HEK293 (cell line): ENCODE measurements at regions not wholly inside any gene's neighbourhood (a gene's known extent, or its start where the extent isn't known, plus 50 kb on each side); places are given as distances from the start of the nearest gene placed in this dataset.

ENCODE experiments used
- BCL11A ChIP-seq: fragments of 450-650 bp; formaldehyde crosslinking; IDR thresholded peaks from 2 replicates; pipeline ENCODE4 v1.5.1; 2016; ENCODE audit warnings: low read depth, missing biosample characterization, missing genetic modification characterization
- SCRT2 ChIP-seq: fragments of 450-650 bp; formaldehyde crosslinking; IDR thresholded peaks from 2 replicates; pipeline ENCODE4 v1.5.1; 2016; ENCODE audit warnings: missing biosample characterization, missing genetic modification characterization
- ZBTB20 ChIP-seq: fragments of 450-650 bp; formaldehyde crosslinking; IDR thresholded peaks from 2 replicates; pipeline ENCODE4 v1.5.1; 2016; ENCODE audit warnings: missing biosample characterization, missing genetic modification characterization
- ZFP3 ChIP-seq: fragments of 450-650 bp; formaldehyde crosslinking; IDR thresholded peaks from 2 replicates; pipeline ENCODE4 v1.5.1; 2016; ENCODE audit warnings: low read depth, missing biosample characterization, missing genetic modification characterization
- ZFP37 ChIP-seq: fragments of 450-650 bp; formaldehyde crosslinking; IDR thresholded peaks from 2 replicates; pipeline ENCODE4 v1.5.1; 2016; ENCODE audit warnings: missing biosample characterization, missing genetic modification characterization
- ZNF184 ChIP-seq: fragments of 450-650 bp; IDR thresholded peaks from 2 replicates; pipeline ENCODE4 v1.5.1; 2018; ENCODE audit warnings: missing biosample characterization, mild to moderate bottlenecking, missing genetic modification characterization
- ZXDB ChIP-seq: fragments of 450-650 bp; formaldehyde crosslinking; IDR thresholded peaks from 2 replicates; pipeline ENCODE4 v1.5.1; 2016; ENCODE audit warnings: missing biosample characterization, missing genetic modification characterization
- TF ChIP-seq, protein P1 (sequence below): fragments of 450-650 bp; formaldehyde crosslinking; IDR thresholded peaks from 2 replicates; pipeline ENCODE4 v1.5.1; 2016; ENCODE audit warnings: missing biosample characterization, missing genetic modification characterization, low read depth
- TF ChIP-seq, protein P2 (sequence below): fragments of 450-650 bp; formaldehyde crosslinking; IDR thresholded peaks from 2 replicates; pipeline ENCODE4 v1.5.1; 2016; ENCODE audit warnings: missing biosample characterization, missing genetic modification characterization
- TF ChIP-seq, protein P3 (sequence below): fragments of 450-650 bp; formaldehyde crosslinking; conservative IDR thresholded peaks from 2 replicates; pipeline ENCODE4 v1.5.1; 2016; ENCODE audit warnings: low read depth, missing biosample characterization, missing genetic modification characterization

DNA sequence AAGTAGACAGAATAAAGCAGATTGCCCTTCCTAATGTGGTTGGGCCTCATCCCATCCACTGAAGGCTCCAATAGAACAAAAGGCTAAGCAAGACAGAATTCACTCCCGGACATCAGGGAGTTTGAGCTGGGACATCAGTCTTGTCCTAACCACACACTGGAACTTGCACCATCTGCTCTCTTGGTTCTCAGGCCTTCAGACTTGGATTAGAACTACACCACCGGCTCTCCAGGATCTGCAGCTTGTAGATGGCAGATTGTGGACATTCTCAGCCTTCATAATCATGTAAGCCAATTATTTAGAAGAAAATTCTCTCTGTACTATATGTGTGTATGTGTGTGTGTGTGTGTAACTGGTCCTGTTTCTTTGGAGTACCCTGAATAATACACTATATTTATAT is 394.7 kb upstream of the LMCD1 start:
- TF ChIP-seq, protein P1, sequence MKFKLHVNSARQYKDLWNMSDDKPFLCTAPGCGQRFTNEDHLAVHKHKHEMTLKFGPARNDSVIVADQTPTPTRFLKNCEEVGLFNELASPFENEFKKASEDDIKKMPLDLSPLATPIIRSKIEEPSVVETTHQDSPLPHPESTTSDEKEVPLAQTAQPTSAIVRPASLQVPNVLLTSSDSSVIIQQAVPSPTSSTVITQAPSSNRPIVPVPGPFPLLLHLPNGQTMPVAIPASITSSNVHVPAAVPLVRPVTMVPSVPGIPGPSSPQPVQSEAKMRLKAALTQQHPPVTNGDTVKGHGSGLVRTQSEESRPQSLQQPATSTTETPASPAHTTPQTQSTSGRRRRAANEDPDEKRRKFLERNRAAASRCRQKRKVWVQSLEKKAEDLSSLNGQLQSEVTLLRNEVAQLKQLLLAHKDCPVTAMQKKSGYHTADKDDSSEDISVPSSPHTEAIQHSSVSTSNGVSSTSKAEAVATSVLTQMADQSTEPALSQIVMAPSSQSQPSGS (tag by site-specific recombination): no peak
- TF ChIP-seq ZNF184 (tag by site-specific recombination): no peak
- TF ChIP-seq, protein P2, sequence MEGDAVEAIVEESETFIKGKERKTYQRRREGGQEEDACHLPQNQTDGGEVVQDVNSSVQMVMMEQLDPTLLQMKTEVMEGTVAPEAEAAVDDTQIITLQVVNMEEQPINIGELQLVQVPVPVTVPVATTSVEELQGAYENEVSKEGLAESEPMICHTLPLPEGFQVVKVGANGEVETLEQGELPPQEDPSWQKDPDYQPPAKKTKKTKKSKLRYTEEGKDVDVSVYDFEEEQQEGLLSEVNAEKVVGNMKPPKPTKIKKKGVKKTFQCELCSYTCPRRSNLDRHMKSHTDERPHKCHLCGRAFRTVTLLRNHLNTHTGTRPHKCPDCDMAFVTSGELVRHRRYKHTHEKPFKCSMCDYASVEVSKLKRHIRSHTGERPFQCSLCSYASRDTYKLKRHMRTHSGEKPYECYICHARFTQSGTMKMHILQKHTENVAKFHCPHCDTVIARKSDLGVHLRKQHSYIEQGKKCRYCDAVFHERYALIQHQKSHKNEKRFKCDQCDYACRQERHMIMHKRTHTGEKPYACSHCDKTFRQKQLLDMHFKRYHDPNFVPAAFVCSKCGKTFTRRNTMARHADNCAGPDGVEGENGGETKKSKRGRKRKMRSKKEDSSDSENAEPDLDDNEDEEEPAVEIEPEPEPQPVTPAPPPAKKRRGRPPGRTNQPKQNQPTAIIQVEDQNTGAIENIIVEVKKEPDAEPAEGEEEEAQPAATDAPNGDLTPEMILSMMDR: no peak
- no peak for TF ChIP-seq SCRT2 (tag by site-specific recombination)
- TF ChIP-seq ZFP3: no peak
- no peak for TF ChIP-seq ZXDB
- no peak for TF ChIP-seq ZBTB20 (tag by site-specific recombination)
- TF ChIP-seq BCL11A (tag by site-specific recombination): no peak
- TF ChIP-seq, protein P3, sequence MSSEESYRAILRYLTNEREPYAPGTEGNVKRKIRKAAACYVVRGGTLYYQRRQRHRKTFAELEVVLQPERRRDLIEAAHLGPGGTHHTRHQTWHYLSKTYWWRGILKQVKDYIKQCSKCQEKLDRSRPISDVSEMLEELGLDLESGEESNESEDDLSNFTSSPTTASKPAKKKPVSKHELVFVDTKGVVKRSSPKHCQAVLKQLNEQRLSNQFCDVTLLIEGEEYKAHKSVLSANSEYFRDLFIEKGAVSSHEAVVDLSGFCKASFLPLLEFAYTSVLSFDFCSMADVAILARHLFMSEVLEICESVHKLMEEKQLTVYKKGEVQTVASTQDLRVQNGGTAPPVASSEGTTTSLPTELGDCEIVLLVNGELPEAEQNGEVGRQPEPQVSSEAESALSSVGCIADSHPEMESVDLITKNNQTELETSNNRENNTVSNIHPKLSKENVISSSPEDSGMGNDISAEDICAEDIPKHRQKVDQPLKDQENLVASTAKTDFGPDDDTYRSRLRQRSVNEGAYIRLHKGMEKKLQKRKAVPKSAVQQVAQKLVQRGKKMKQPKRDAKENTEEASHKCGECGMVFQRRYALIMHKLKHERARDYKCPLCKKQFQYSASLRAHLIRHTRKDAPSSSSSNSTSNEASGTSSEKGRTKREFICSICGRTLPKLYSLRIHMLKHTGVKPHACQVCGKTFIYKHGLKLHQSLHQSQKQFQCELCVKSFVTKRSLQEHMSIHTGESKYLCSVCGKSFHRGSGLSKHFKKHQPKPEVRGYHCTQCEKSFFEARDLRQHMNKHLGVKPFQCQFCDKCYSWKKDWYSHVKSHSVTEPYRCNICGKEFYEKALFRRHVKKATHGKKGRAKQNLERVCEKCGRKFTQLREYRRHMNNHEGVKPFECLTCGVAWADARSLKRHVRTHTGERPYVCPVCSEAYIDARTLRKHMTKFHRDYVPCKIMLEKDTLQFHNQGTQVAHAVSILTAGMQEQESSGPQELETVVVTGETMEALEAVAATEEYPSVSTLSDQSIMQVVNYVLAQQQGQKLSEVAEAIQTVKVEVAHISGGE (tag by site-specific recombination): no peak
- no peak for TF ChIP-seq ZFP37 (tag by site-specific recombination)
